Nephron progenitor cell (in vitro differentiated cells): ENCODE measurements at regions not wholly inside any gene's neighbourhood (a gene's known extent, or its start where the extent isn't known, plus 50 kb on each side); places are given as distances from the start of the nearest gene placed in this dataset.

Experiments used
- DNase-seq: peaks from one replicate; pipeline ENCODE4 v3.0.0; 2021
- H3K27ac Mint-ChIP-seq: 2 replicates; pipeline ENCODE4 v1.8.0; 2021; ENCODE audit warnings: mild to moderate bottlenecking, moderate library complexity, mixed read lengths
- H3K27me3 Mint-ChIP-seq: 2 replicates; pipeline ENCODE4 v1.8.0; 2021; ENCODE audit warnings: mild to moderate bottlenecking, low read depth, mixed read lengths; ENCODE audit not compliant: poor library complexity
- H3K36me3 Mint-ChIP-seq: 2 replicates; pipeline ENCODE4 v1.8.0; 2021; ENCODE audit warnings: low read depth, mixed read lengths
- H3K4me1 Mint-ChIP-seq: 2 replicates; pipeline ENCODE4 v1.8.0; 2021; ENCODE audit warnings: mixed read lengths
- H3K4me3 Mint-ChIP-seq: 2 replicates; pipeline ENCODE4 v1.8.0; 2021; ENCODE audit warnings: mild to moderate bottlenecking, moderate library complexity, mixed read lengths
- H3K9me3 Mint-ChIP-seq: 2 replicates; pipeline ENCODE4 v1.8.0; 2021; ENCODE audit warnings: mild to moderate bottlenecking, moderate library complexity, mixed read lengths
- CTCF ChIP-seq: fragments of 200-600 bp; sonication (generic); IDR thresholded peaks from 2 replicates; pipeline ENCODE4 v1.5.0; 2021; ENCODE audit warnings: antibody characterized with exemption

GRCh38 chr6:15955484-15955883 is 173.4 kb upstream of the MYLIP start:
- Mint-ChIP-seq H3K27me3 (no peaks in the 10 kb centered on the region), H3K36me3 (no peaks in the 10 kb centered on the region), H3K4me1 (peaks cover 63% of the 10 kb centered on the region), H3K9me3 (peaks cover 7% of the 10 kb centered on the region), H3K27ac (no peak overlapping the region), H3K4me3 (no peak overlapping the region)
- TF ChIP-seq CTCF, result no peak
- DNase-seq, result no peak

- no peaks in the 10 kb centered on the region for H3K27me3 Mint-ChIP-seq
- H3K4me1 Mint-ChIP-seq, result peaks cover 83% of the 10 kb centered on the region
- no peak for DNase-seq
- no peak overlapping the region for H3K4me3 Mint-ChIP-seq
- peak overlapping the region; percentile 69 for H3K27ac Mint-ChIP-seq
- no peaks in the 10 kb centered on the region for H3K36me3 Mint-ChIP-seq
- no peaks in the 10 kb centered on the region for H3K9me3 Mint-ChIP-seq
- no peak for TF ChIP-seq CTCF
Measured at GRCh38 chr6:15953152-15953880, 175.6 kb upstream of the MYLIP start.

GRCh38 chr6:15952231-15953151 is 176.4 kb upstream of the MYLIP start:
- no peak for TF ChIP-seq CTCF
- Mint-ChIP-seq H3K27me3 (no peaks in the 10 kb centered on the region), H3K4me3 (peak overlapping the region; percentile 28), H3K9me3 (no peaks in the 10 kb centered on the region), H3K4me1 (peaks cover 81% of the 10 kb centered on the region), H3K27ac (peak overlapping the region; percentile 69), H3K36me3 (no peaks in the 10 kb centered on the region)
- DNase-seq, result no peak

DNA sequence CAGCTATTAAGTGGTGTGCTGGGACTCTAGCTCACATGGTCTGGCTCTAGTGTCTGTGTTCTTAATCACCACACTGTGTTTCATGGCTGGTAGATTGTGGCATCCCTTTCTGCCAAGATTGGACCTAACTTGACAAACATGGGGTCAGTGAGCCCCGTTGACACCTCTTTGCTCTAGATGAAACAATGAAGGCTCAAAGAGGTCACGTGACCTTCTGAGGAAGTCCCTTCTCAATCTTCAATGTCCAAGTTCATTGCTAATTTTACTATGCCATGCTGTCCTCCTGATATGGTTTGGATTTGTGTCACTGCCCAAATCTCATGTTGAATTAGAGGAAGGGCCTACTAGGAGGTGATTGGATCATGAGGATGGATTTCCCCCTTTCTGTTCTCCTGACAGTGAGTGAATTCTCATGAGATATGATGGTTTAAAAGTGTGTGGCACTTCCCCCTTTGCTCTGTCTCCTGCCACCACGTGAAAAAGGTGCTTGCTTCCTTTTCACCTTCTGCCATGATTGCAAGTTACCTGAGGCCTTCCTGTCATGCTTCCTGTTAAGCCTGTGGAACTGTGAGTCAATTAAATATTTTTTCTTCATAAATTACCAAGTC is 177.8 kb upstream of the MYLIP start:
- Mint-ChIP-seq H3K27me3 (no peaks in the 10 kb centered on the region), H3K27ac (no peak overlapping the region), H3K4me1 (peaks cover 67% of the 10 kb centered on the region), H3K36me3 (no peaks in the 10 kb centered on the region), H3K9me3 (no peaks in the 10 kb centered on the region), H3K4me3 (no peak overlapping the region)
- no peak for TF ChIP-seq CTCF
- DNase-seq, result no peak

- no peaks in the 10 kb centered on the region for H3K9me3 Mint-ChIP-seq
Measured at GRCh38 chr6:15949982-15950381, 178.9 kb upstream of the MYLIP start.

More at GRCh38 chr6:15949982-15950381, 178.9 kb upstream of the MYLIP start:
- peaks cover 58% of the 10 kb centered on the region for H3K4me1 Mint-ChIP-seq
- no peak for DNase-seq
- no peak overlapping the region for H3K27ac Mint-ChIP-seq
- H3K36me3 Mint-ChIP-seq, result no peaks in the 10 kb centered on the region
- TF ChIP-seq CTCF, result no peak
- no peak overlapping the region for H3K4me3 Mint-ChIP-seq
- no peaks in the 10 kb centered on the region for H3K27me3 Mint-ChIP-seq
